H1 (cell line): ENCODE measurements at regions not wholly inside any gene's neighbourhood (a gene's known extent, or its start where the extent isn't known, plus 50 kb on each side); places are given as distances from the start of the nearest gene placed in this dataset.

ENCODE experiments used
- CTCF ChIA-PET: fragments of 300-600 bp; sonication (Branson Sonifier 250); formaldehyde crosslinking; loops from one replicate; lab custom pipeline; 2021; ENCODE audit not compliant: partially characterized antibody; lab: Charles Lee
- POLR2A ChIA-PET: fragments of 300-600 bp; sonication (Branson Sonifier 250); formaldehyde crosslinking; loops from one replicate; lab custom pipeline; 2021; ENCODE audit warnings: inconsistent platforms; ENCODE audit not compliant: partially characterized antibody; lab: Charles Lee
- DNase-seq, 2 experiments: peaks; one replicate each; pipeline versions ENCODE4 v3.0.0 to v3.0.0-alpha.2; 2010 to 2022; ENCODE audit warnings: low spot score in 2 of 2, low read depth in 1 of 2, mixed read lengths in 1 of 2
- FAIRE-seq: peaks from 2 replicates; lab custom pipeline; 2011; peaks lifted over from hg19 to GRCh38; lab: Jason Lieb, UNC
- H2AFZ ChIP-seq: 2 replicates; pipeline ENCODE4 v1.8.1; 2012; ENCODE audit warnings: low read length, inconsistent platforms
- H2AK5ac ChIP-seq: 2 replicates; pipeline ENCODE4 v1.6.1; 2013; ENCODE audit warnings: low read depth, low read length
- H2BK120ac ChIP-seq: replicated peaks from 2 replicates; pipeline ENCODE3; 2013; ENCODE audit warnings: low read depth, low read length, inconsistent platforms
- H2BK12ac ChIP-seq: 2 replicates; pipeline ENCODE4 v1.6.1; 2013; ENCODE audit warnings: low read depth, low read length
- H2BK15ac ChIP-seq: 2 replicates; pipeline ENCODE4 v1.6.1; 2013; ENCODE audit warnings: low read length
- H2BK20ac ChIP-seq: 2 replicates; pipeline ENCODE4 v1.6.1; 2013; ENCODE audit warnings: low read length
- H2BK5ac ChIP-seq: 2 replicates; pipeline ENCODE4 v1.6.1; 2013; ENCODE audit warnings: low read depth, low read length
- H3K14ac ChIP-seq: 2 replicates; pipeline ENCODE4 v1.6.1; 2013; ENCODE audit warnings: inconsistent platforms; ENCODE audit not compliant: insufficient read length
- H3K18ac ChIP-seq: 2 replicates; pipeline ENCODE4 v1.6.1; 2013; ENCODE audit warnings: low read length; ENCODE audit errors: extremely low read depth
- H3K23ac ChIP-seq: 2 replicates; pipeline ENCODE4 v1.6.1; 2013; ENCODE audit warnings: inconsistent platforms; ENCODE audit not compliant: insufficient read length
- H3K23me2 ChIP-seq: 2 replicates; pipeline ENCODE4 v1.6.1; 2013; ENCODE audit warnings: low read depth, low read length
- H3K27ac ChIP-seq: 2 replicates; pipeline ENCODE4 v1.6.1; 2011; ENCODE audit warnings: low read depth, low read length, inconsistent platforms
- H3K27me3 ChIP-seq, 4 experiments: replicated peaks in 1 of 4; 1 replicate in 1 of 4; 2 replicates in 3 of 4; pipeline versions ENCODE4 v1.6.1 to v1.8.1; 2011 to 2013; ENCODE audit warnings: low read length in 3 of 4, mild to moderate bottlenecking in 3 of 4, inconsistent platforms in 2 of 4, mixed read lengths in 2 of 4, moderate library complexity in 1 of 4; ENCODE audit not compliant: control insufficient read depth in 3 of 4, insufficient read depth in 3 of 4; ENCODE audit errors: extremely low read depth in 1 of 4
- H3K36me3 ChIP-seq, 4 experiments: 2 replicates each; pipeline versions ENCODE4 v1.6.1 to v1.8.1; 2011 to 2013; ENCODE audit warnings: mild to moderate bottlenecking in 4 of 4, low read length in 3 of 4, moderate library complexity in 2 of 4, control low read depth in 1 of 4, inconsistent platforms in 1 of 4; ENCODE audit not compliant: insufficient read depth in 4 of 4, control insufficient read depth in 2 of 4
- H3K4ac ChIP-seq: replicated peaks from 2 replicates; pipeline ENCODE3; 2013; ENCODE audit warnings: low read length, low read depth, mixed read lengths, inconsistent platforms; ENCODE audit not compliant: insufficient read length
- H3K4me1 ChIP-seq, 4 experiments: replicated peaks in 1 of 4; 1 replicate in 1 of 4; 2 replicates in 3 of 4; pipeline versions ENCODE4 v1.6.1 to v1.8.1; 2011 to 2013; ENCODE audit warnings: low read length in 3 of 4, inconsistent platforms in 2 of 4, mixed read lengths in 1 of 4; ENCODE audit not compliant: insufficient read depth in 4 of 4, control insufficient read depth in 3 of 4
- H3K4me2 ChIP-seq, 2 experiments: 2 replicates each; pipeline versions ENCODE4 v1.6.1 to v1.8.1; 2011 to 2013; ENCODE audit warnings: low read depth in 2 of 2, low read length in 2 of 2, control low read depth in 1 of 2, inconsistent platforms in 1 of 2, mild to moderate bottlenecking in 1 of 2; ENCODE audit not compliant: insufficient read depth in 1 of 2
- H3K4me3 ChIP-seq, 4 experiments: fragments of 200-600, 300-600 bp in 1 of 4; sonication (generic), shearing (Covaris generic), sonication (Bioruptor Twin) in 1 of 4; 2 replicates each; pipeline versions ENCODE4 v1.5.1 to v1.8.1; 2011 to 2016; ENCODE audit warnings: low read length in 4 of 4, low read depth in 3 of 4, control low read depth in 2 of 4, inconsistent platforms in 2 of 4, mild to moderate bottlenecking in 2 of 4, mixed read lengths in 1 of 4, moderate library complexity in 1 of 4; ENCODE audit not compliant: insufficient read depth in 2 of 4; ENCODE audit errors: extremely low read depth in 1 of 4
- H3K56ac ChIP-seq: replicated peaks from 2 replicates; pipeline ENCODE3; 2013; ENCODE audit warnings: low read depth, mild to moderate bottlenecking, mixed read lengths, low read length, inconsistent platforms; ENCODE audit not compliant: insufficient read length
- H3K79me1 ChIP-seq: 2 replicates; pipeline ENCODE4 v1.6.1; 2013; ENCODE audit warnings: low read depth, low read length, control low read depth
- H3K79me2 ChIP-seq, 2 experiments: 2 replicates each; pipeline versions ENCODE4 v1.6.1 to v1.8.1; 2012 to 2013; ENCODE audit warnings: low read length in 2 of 2, mild to moderate bottlenecking in 2 of 2, inconsistent platforms in 1 of 2; ENCODE audit not compliant: insufficient read depth in 2 of 2, control insufficient read depth in 1 of 2
- H3K9ac ChIP-seq, 4 experiments: replicated peaks in 1 of 4; 1 replicate in 1 of 4; 2 replicates in 3 of 4; pipeline versions ENCODE4 v1.6.1 to v1.8.1; 2011 to 2013; ENCODE audit warnings: low read depth in 3 of 4, low read length in 3 of 4, control low read depth in 2 of 4, mild to moderate bottlenecking in 2 of 4, moderate library complexity in 2 of 4, inconsistent platforms in 1 of 4; ENCODE audit errors: extremely low read depth in 1 of 4
- H3K9me3 ChIP-seq, 2 experiments: 2 replicates each; pipeline versions ENCODE4 v1.6.1 to v1.8.1; 2012 to 2013; ENCODE audit warnings: mild to moderate bottlenecking in 2 of 2, moderate library complexity in 2 of 2, control low read depth in 1 of 2, inconsistent platforms in 1 of 2, low read depth in 1 of 2, low read length in 1 of 2, mixed read lengths in 1 of 2; ENCODE audit not compliant: insufficient read depth in 2 of 2
- H4K20me1 ChIP-seq, 2 experiments: replicated peaks in 1 of 2; 2 replicates each; pipeline versions ENCODE3 to v1.8.1; 2011 to 2013; ENCODE audit warnings: inconsistent platforms in 2 of 2, low read length in 2 of 2, mild to moderate bottlenecking in 1 of 2; ENCODE audit not compliant: insufficient read depth in 2 of 2, control insufficient read depth in 1 of 2
- H4K5ac ChIP-seq: 2 replicates; pipeline ENCODE4 v1.6.1; 2013; ENCODE audit warnings: low read length, low read depth, mixed read lengths, inconsistent platforms; ENCODE audit not compliant: insufficient read length
- H4K8ac ChIP-seq: 2 replicates; pipeline ENCODE4 v1.8.0; 2013; ENCODE audit warnings: mild to moderate bottlenecking, moderate library complexity, low read length, inconsistent platforms; ENCODE audit not compliant: insufficient read depth; ENCODE audit errors: extremely low read depth
- H4K91ac ChIP-seq: replicated peaks from 2 replicates; pipeline ENCODE3; 2013; ENCODE audit warnings: low read length, mixed read lengths, inconsistent platforms; ENCODE audit not compliant: insufficient read length
- CBX5 ChIP-seq: fragments of 300-800, 300-1000 bp; sonication (generic); IDR thresholded peaks from 2 replicates; pipeline ENCODE4 v1.7.1; 2016; ENCODE audit warnings: antibody characterized with exemption, low read length, low read depth
- CBX8 ChIP-seq: fragments of 300-800, 300-1000 bp; sonication (generic); IDR thresholded peaks from 2 replicates; pipeline ENCODE4 v1.7.1; 2016; ENCODE audit warnings: low read depth, low read length, borderline replicate concordance
- CHD1 ChIP-seq: IDR thresholded peaks from 2 replicates; pipeline ENCODE4 v1.6.1; 2012; ENCODE audit warnings: low read depth, low read length, improper control_type of control experiment
- EP300 ChIP-seq, 2 experiments: IDR thresholded peaks; 1 replicate in 1 of 2; 2 replicates in 1 of 2; pipeline ENCODE4 v1.6.1; 2011 to 2012; ENCODE audit warnings: low read depth in 2 of 2, low read length in 2 of 2, mild to moderate bottlenecking in 2 of 2, borderline replicate concordance in 1 of 2, inconsistent platforms in 1 of 2, moderate library complexity in 1 of 2
- GABPA ChIP-seq: IDR thresholded peaks from 2 replicates; pipeline ENCODE4 v1.6.1; 2011; ENCODE audit warnings: mild to moderate bottlenecking, low read length, moderate library complexity, borderline replicate concordance; ENCODE audit not compliant: insufficient read depth
- JUN ChIP-seq: IDR thresholded peaks from 2 replicates; pipeline ENCODE4 v1.6.1; 2011; ENCODE audit warnings: low read depth, mild to moderate bottlenecking, improper control_type of control experiment, low read length
- KDM4A ChIP-seq: IDR thresholded peaks from one replicate; pipeline ENCODE4 v1.7.1; 2012; ENCODE audit warnings: low read depth, mild to moderate bottlenecking, moderate library complexity, low read length, inconsistent platforms; ENCODE audit not compliant: severe bottlenecking
- PHF8 ChIP-seq: fragments of 200-600 bp; sonication (generic); conservative IDR thresholded peaks from 2 replicates; pipeline ENCODE4 v1.7.1; 2012; ENCODE audit warnings: low read depth, mild to moderate bottlenecking, inconsistent platforms, low read length, moderate library complexity
- POLR2AphosphoS5 ChIP-seq: IDR thresholded peaks from 2 replicates; pipeline ENCODE4 v1.6.1; 2011; ENCODE audit warnings: low read depth, low read length
- RFX5 ChIP-seq: IDR thresholded peaks from 2 replicates; pipeline ENCODE4 v1.6.1; 2011; ENCODE audit warnings: low read depth, low read length, improper control_type of control experiment, borderline replicate concordance
- SP2 ChIP-seq: IDR thresholded peaks from 2 replicates; pipeline ENCODE4 v1.6.1; 2012; ENCODE audit warnings: mild to moderate bottlenecking, low read length, inconsistent platforms
- SUZ12 ChIP-seq: fragments of 200-600 bp; sonication (generic); IDR thresholded peaks from 2 replicates; pipeline ENCODE4 v1.6.1; 2012; ENCODE audit warnings: mild to moderate bottlenecking, inconsistent platforms, low read length, moderate library complexity, mixed read lengths
- TAF1 ChIP-seq: IDR thresholded peaks from 2 replicates; pipeline ENCODE4 v1.6.1; 2011; ENCODE audit warnings: mild to moderate bottlenecking, low read depth, low read length
- TBP ChIP-seq: IDR thresholded peaks from 2 replicates; pipeline ENCODE4 v1.6.1; 2011; ENCODE audit warnings: low read depth, low read length, improper control_type of control experiment
- WGBS, 2 experiments: shearing (Covaris generic) in 1 of 2; methylation state at CpG; one replicate each; pipeline versions ENCODE4 v1.1.6 to v1.1.7; 2013 to 2015; ENCODE audit warnings: low lambda C conversion rate in 2 of 2, mixed read lengths in 2 of 2, inconsistent platforms in 1 of 2, low coverage in 1 of 2, missing lambda C conversion rate in 1 of 2; ENCODE audit not compliant: insufficient replicate concordance in 2 of 2, insufficient coverage in 1 of 2, insufficient read length in 1 of 2; ENCODE audit errors: extremely low coverage in 1 of 2, missing lambda C conversion rate in 1 of 2; 5-methylcytosine and 5-hydroxymethylcytosine counted together

GRCh38 chr12:88406905-88407304, 173.4 kb downstream of the KITLG start:
- H3K79me2 ChIP-seq = no peaks in the 10 kb centered on the region
- H3K23me2 ChIP-seq = no peaks in the 10 kb centered on the region
- no peak overlapping the region for H2BK20ac ChIP-seq
- no peak overlapping the region for H3K4ac ChIP-seq
- H3K4me3 ChIP-seq = no peak overlapping the region
- no peak overlapping the region for H2BK12ac ChIP-seq
- no peak overlapping the region for H3K4me2 ChIP-seq
- H3K14ac ChIP-seq = no peak overlapping the region
- no peak overlapping the region for H2BK120ac ChIP-seq
- H4K91ac ChIP-seq = no peak overlapping the region
- H3K27ac ChIP-seq = no peak overlapping the region
- no peak overlapping the region for H2BK5ac ChIP-seq
- H3K9ac ChIP-seq = no peak overlapping the region
- no peak overlapping the region for H3K23ac ChIP-seq
- H3K9me3 ChIP-seq = no peaks in the 10 kb centered on the region
- no peak overlapping the region for H2AK5ac ChIP-seq
- DNase-seq = no peak
- no peak overlapping the region for H4K5ac ChIP-seq
- H2AFZ ChIP-seq = no peak overlapping the region
- no peak overlapping the region for H3K18ac ChIP-seq
- H3K79me1 ChIP-seq = no peaks in the 10 kb centered on the region
- no peaks in the 10 kb centered on the region for H3K4me1 ChIP-seq
- no peak for TF ChIP-seq KDM4A
- no peak for TF ChIP-seq PHF8
- TF ChIP-seq CHD1 = no peak
- no peak for TF ChIP-seq SP2
- no peak for TF ChIP-seq EP300 (IDR thresholded peaks at IDR 0.05; ENCODE audit: borderline replicate concordance in 1 of 2, low read depth in 2 of 2, low read length in 2 of 2)
- no peak for TF ChIP-seq JUN
- no peak for TF ChIP-seq RFX5
- no peak for TF ChIP-seq TBP
- TF ChIP-seq TAF1 = no peak
- no peak for TF ChIP-seq SUZ12
- TF ChIP-seq CBX8 = no peak
- TF ChIP-seq CBX5 = no peak
- no peak for TF ChIP-seq GABPA
- no peak for TF ChIP-seq POLR2AphosphoS5
- TF ChIP-seq, all 59 proteins: peak for 0
- H3K27me3 ChIP-seq = no peaks in the 10 kb centered on the region
- ChIA-PET CTCF (interaction anchor here (1.6 kb wide), 1 partner anchor 14 kb away, joined by 5 read pairs; no protein-coding TSS in a partner anchor), POLR2A (no interaction called here)
- H4K8ac ChIP-seq = no peak overlapping the region
- WGBS, 2 experiments = 75% methylated on average over 5 of the region's 5 CpGs; no CpG with 5 or more reads in 1 of the 2 experiments
- H2BK15ac ChIP-seq = no peak overlapping the region
- no peak for FAIRE-seq
- H3K36me3 ChIP-seq = no peaks in the 10 kb centered on the region
- H3K56ac ChIP-seq = no peak overlapping the region
- H4K20me1 ChIP-seq = no peaks in the 10 kb centered on the region
